ENCODE measurements at regions not wholly inside any gene's neighbourhood (a gene's known extent, or its start where the extent isn't known, plus 50 kb on each side); places are given as distances from the start of the nearest gene placed in this dataset.

DNA sequence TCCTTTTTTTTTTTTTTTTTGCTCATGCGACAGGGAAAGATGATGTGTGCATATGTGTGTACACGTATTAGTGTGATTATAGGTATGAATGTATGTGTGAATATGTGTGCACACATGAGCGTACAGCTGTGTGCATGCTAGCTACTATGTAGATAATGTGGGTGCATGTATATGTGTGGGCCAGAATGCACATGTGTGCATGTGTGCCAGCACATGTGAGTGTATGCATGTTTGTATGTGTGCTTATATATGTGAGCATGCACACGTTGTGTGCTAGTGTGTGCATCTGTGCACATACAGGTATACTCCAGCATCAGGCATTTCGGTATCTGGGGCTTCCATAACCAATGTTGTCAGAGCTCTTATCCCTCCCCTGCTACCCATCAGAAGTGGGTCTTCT, 541.1 kb downstream of the AACS start:
- DNase-seq (ENCODE audit: low read depth, low spot score) = no peak
- H3K27ac ChIP-seq = no peak overlapping the region

- no peak overlapping the region for H3K27ac ChIP-seq
- DNase-seq (ENCODE audit: low read depth, low spot score) = no peak
These were observed 545.1 kb downstream of the AACS start for GRCh38 chr12:125610292-125610691.

DNA sequence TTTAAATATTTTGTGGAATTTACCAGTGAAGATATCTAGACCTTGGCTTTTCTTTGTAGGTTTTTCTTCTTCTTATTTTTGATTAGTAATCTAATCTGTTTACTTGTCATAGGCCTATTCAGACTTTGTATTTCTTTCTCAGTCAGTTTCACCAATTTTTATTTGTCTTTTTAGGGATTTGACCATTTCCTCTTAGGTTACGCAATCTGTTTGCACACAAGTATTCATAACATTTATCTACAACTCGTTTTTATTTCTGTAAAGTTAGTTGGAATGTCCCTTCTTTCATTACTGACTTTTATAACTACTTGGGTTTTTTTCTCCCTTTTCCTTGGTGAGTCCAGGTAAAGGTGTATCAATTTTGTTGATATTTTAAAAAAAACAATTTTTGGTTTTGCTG, 545.7 kb downstream of the AACS start:
- H3K27ac ChIP-seq = no peak overlapping the region
- DNase-seq (ENCODE audit: low read depth, low spot score) = no peak

- no peak overlapping the region for H3K27ac ChIP-seq
- DNase-seq (ENCODE audit: low read depth, low spot score) = no peak
These were observed 548.8 kb downstream of the AACS start for GRCh38 chr12:125614058-125614457.

GRCh38 chr12:125619723-125620122, 554.5 kb downstream of the AACS start:
- DNase-seq (ENCODE audit: low read depth, low spot score) = no peak
- no peak overlapping the region for H3K27ac ChIP-seq

GRCh38 chr12:125633686-125634085, 568.5 kb downstream of the AACS start:
- no peak overlapping the region for H3K27ac ChIP-seq
- peak; percentile 5 for DNase-seq (ENCODE audit: low read depth, low spot score)

- DNase-seq (ENCODE audit: low read depth, low spot score) = no peak
- H3K27ac ChIP-seq = no peak overlapping the region
These were observed 569.6 kb downstream of the AACS start for GRCh38 chr12:125634813-125635212.

GRCh38 chr12:125639826-125640225, 574.6 kb downstream of the AACS start:
- no peak for DNase-seq (ENCODE audit: low read depth, low spot score)
- no peak overlapping the region for H3K27ac ChIP-seq

- no peak overlapping the region for H3K27ac ChIP-seq
- no peak for DNase-seq (ENCODE audit: low read depth, low spot score)
These were observed 577.8 kb downstream of the AACS start for GRCh38 chr12:125643055-125643454.

GRCh38 chr12:125645724-125646123, 580.5 kb downstream of the AACS start:
- no peak for DNase-seq (ENCODE audit: low read depth, low spot score)
- no peak overlapping the region for H3K27ac ChIP-seq

DNA sequence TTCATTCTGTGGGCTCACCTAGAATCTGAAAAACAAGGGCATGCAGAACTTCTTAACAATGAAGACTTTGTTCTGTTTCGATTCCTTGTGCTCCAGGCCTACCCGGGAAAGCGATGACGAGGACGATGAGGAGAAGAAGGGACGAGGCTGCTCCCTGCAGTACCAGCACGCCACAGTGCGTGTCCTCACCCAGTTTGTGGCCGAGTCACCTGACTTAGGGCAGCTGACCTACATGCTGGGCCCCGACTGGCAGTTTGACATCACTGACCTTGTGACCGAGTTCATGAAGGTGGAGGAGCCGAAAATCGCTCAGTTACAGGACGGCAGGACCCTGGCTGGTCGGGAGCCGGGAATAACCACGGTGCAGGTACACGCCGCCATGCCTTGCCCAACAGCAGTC, 585.4 kb downstream of the AACS start:
- DNase-seq (ENCODE audit: low read depth, low spot score) = no peak
- H3K27ac ChIP-seq = no peak overlapping the region

DNA sequence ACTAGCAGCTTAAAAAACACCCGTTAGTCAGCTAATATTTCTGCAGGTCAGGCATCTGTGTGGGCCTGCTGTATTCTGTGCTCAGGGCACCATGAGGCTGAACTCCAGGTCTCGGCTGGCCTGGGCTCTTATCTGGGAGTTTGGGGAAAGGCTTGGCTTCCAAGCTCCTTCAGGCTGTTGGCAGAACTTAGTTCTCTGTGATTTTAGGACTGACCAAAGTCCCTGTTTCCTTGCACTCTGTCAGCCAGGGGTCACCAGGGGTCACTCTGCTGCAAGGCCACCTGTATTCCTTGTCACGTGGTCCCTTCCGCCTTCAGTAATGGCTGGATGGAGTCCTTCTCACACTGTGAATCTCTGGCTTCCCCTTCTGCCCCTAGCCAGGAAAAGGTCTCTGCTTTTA, 586.4 kb downstream of the AACS start:
- H3K27ac ChIP-seq = no peak overlapping the region
- DNase-seq (ENCODE audit: low read depth, low spot score) = no peak

GRCh38 chr12:125652681-125653080, 587.4 kb downstream of the AACS start:
- no peak for DNase-seq (ENCODE audit: low read depth, low spot score)
- H3K27ac ChIP-seq = no peak overlapping the region

DNA sequence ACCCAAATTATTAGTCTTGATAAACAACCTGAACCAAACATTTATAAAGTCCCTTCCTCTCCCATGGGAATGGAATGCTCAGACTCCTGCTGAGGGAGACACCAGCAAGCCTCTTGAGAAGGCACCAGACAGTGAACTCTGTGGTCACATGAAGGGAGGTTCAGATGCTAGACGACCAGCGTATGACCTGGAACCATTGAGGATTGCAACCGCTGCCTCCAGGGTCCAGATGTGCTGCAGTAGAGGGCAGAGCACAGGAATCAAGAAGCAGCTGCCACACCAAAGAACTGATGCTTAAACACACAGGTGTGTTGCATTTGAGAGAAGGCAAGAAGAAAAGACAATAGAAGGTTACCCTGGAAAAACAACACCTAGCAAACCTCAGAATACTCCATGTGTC, 592.4 kb downstream of the AACS start:
- H3K27ac ChIP-seq = no peak overlapping the region
- DNase-seq (ENCODE audit: low read depth, low spot score) = no peak

DNA sequence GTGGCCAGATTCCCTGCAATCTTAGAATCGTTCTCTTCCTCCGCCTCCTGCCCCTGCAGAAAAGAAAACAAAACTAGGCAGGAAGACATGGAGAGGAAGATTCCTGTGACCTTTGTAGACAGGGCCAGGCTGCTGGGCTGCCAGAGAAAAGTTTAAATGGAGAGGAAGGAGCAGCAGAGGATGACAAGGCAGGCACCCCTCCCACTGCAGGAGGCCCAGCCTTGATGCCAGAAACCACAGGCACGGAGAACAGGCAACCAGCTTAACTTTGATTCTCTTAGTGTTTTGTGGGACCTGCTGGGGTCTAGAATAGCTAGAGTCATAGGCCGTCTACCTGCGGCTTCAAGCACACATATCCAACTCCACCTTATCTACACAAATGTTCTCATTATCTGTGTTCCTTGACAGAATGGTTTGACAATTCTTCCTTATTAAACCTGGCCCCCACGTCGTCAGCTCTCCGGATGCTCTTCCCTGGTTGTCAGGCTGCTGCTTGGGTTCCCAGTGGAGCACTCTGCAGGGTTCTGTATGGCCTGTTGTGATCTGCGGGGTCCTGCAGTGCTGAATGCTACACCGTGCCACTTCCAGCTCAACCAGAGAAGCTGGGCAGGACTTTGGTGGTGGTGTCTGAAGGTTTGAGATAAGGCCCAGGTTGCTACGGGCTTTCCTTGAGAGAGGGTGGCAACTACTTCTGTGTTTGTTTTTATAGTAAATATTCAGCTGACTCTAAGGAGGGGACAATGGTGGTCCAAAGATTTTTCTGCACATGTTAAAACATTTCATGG, 609.5 kb downstream of the AACS start:
- no peak overlapping the region for H3K27ac ChIP-seq
- no peak for DNase-seq (ENCODE audit: low read depth, low spot score)

GRCh38 chr12:125676366-125676765, 611.1 kb downstream of the AACS start:
- DNase-seq (ENCODE audit: low read depth, low spot score) = no peak
- H3K27ac ChIP-seq = no peak overlapping the region

GRCh38 chr12:125677829-125678228, 612.6 kb downstream of the AACS start:
- no peak for DNase-seq (ENCODE audit: low read depth, low spot score)
- H3K27ac ChIP-seq = no peak overlapping the region

GRCh38 chr12:125678589-125678993, 613.4 kb downstream of the AACS start:
- DNase-seq (ENCODE audit: low read depth, low spot score) = no peak
- H3K27ac ChIP-seq = no peak overlapping the region

GRCh38 chr12:125683748-125684381, 618.6 kb downstream of the AACS start:
- DNase-seq (ENCODE audit: low read depth, low spot score) = no peak
- no peak overlapping the region for H3K27ac ChIP-seq

GRCh38 chr12:125684968-125685790, 619.9 kb downstream of the AACS start:
- H3K27ac ChIP-seq = no peak overlapping the region
- no peak for DNase-seq (ENCODE audit: low read depth, low spot score)

GRCh38 chr12:125685915-125686314, 620.7 kb downstream of the AACS start:
- no peak for DNase-seq (ENCODE audit: low read depth, low spot score)
- H3K27ac ChIP-seq = no peak overlapping the region
